H7 (cell line): ENCODE measurements at regions not wholly inside any gene's neighbourhood (a gene's known extent, or its start where the extent isn't known, plus 50 kb on each side); places are given as distances from the start of the nearest gene placed in this dataset.
"Not testable (repeated sequence)": the region's sequence is repeated elsewhere in the genome, so short reads cannot be mapped to it uniquely, and the experiment has no call there.

ENCODE experiments used
- DNase-seq: peaks from one replicate; pipeline ENCODE4 v3.0.0; 2012
- H3K27me3 ChIP-seq: 2 replicates; pipeline ENCODE4 v1.6.0; 2011; ENCODE audit warnings: mild to moderate bottlenecking, low read length; ENCODE audit not compliant: control insufficient read depth, insufficient read depth
- H3K36me3 ChIP-seq: replicated peaks from 2 replicates; pipeline ENCODE4 v1.5.1; 2011; ENCODE audit warnings: low read length; ENCODE audit not compliant: control insufficient read depth, insufficient read depth
- H3K4me3 ChIP-seq: 2 replicates; pipeline ENCODE4 v1.5.1; 2011; ENCODE audit warnings: low read depth, mild to moderate bottlenecking, control low read depth, low read length, moderate library complexity; ENCODE audit not compliant: insufficient read depth

- no peak for DNase-seq
- Histone ChIP-seq H3K36me3 (no peaks in the 10 kb centered on the region), H3K27me3 (no peaks in the 10 kb centered on the region), H3K4me3 (no peak overlapping the region)
These were observed 91.8 kb upstream of the TBCA start for GRCh38 chr5:77867914-77868313.

GRCh38 chr5:77867194-77867691, 91.1 kb upstream of the TBCA start:
- H3K4me3 ChIP-seq = no peak overlapping the region
- H3K27me3 ChIP-seq = no peaks in the 10 kb centered on the region
- DNase-seq = no peak
- no peaks in the 10 kb centered on the region for H3K36me3 ChIP-seq

DNA sequence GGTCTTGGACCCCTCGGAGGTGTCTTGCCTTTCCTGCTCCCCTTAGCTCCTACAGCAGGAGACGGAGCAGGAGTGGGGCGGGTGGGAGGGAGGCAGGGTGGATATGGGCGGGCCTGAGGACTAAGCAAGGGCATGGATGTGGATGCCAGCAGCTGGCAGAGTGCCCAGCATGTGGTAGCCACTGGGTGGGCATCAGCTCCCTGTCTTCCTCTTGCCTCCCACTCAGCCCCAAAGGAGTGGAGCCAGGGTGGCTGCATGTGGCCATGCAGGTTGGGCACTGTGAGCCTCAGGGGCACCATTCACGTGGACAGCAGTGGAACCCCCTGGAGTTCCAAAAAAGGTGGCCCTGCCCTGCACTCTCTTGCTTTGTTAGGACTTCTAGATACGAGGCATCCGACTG, 90.1 kb upstream of the TBCA start:
- no peak overlapping the region for H3K4me3 ChIP-seq
- DNase-seq = no peak
- H3K36me3 ChIP-seq = no peaks in the 10 kb centered on the region
- H3K27me3 ChIP-seq = no peaks in the 10 kb centered on the region

- Histone ChIP-seq H3K36me3 (no peaks in the 10 kb centered on the region), H3K27me3 (no peaks in the 10 kb centered on the region), H3K4me3 (no peak overlapping the region)
- no peak for DNase-seq
These were observed 88.9 kb upstream of the TBCA start for GRCh38 chr5:77864997-77865396.

DNA sequence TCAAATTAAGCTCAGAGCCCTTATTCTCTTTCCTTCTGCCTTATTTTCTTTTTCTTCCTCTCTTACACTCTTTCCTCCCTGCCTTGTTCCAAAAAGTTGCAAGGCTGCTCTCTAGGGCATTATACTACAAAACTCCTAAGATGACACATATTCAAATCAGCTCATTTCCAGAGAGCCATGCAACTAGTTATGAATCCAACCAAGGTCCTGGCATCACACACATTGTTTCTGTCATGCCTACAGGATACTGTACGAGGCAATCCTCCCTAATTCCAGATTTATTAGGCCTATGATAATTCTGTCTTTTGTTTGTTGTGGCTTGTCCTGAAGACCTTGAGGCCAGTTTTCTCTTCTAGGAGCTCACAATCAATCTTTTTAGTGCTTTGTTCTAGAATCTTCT, 87.0 kb upstream of the TBCA start:
- no peak for DNase-seq
- Histone ChIP-seq H3K27me3 (no peaks in the 10 kb centered on the region), H3K4me3 (no peak overlapping the region), H3K36me3 (no peaks in the 10 kb centered on the region)

GRCh38 chr5:77861576-77861975, 85.4 kb upstream of the TBCA start:
- H3K27me3 ChIP-seq = no peaks in the 10 kb centered on the region
- H3K36me3 ChIP-seq = no peaks in the 10 kb centered on the region
- H3K4me3 ChIP-seq = no peak overlapping the region
- DNase-seq = no peak

DNA sequence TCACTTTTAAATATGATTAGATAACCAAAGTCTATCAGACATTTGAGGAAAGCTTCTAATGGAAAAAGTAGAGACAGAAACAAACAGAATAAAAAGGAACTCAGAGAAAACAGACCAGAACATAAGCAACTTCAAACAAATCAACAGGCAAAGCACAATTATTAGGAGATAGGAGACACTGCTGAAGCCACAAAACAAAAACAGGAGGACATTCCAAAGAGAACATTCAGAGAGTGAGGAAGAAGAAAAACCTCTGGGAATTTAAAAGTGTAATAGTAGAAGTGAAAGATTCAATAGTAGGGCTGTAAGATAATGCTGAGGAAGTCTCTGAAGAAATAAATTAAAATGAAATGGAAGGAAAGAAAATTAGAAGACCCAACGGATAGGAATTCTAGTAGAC, 83.2 kb upstream of the TBCA start:
- peaks cover 10% of the 10 kb centered on the region; the same call in 1 of the 2 replicates for H3K27me3 ChIP-seq
- no peaks in the 10 kb centered on the region for H3K36me3 ChIP-seq
- no peak overlapping the region for H3K4me3 ChIP-seq
- no peak for DNase-seq

GRCh38 chr5:77858678-77859077, 82.5 kb upstream of the TBCA start:
- not testable (repeated sequence) for H3K36me3 ChIP-seq, DNase-seq, H3K4me3 ChIP-seq
- H3K27me3 ChIP-seq = peaks cover 15% of the 10 kb centered on the region

- no peak for DNase-seq
- H3K27me3 ChIP-seq = peaks cover 46% of the 10 kb centered on the region
- H3K36me3 ChIP-seq = no peaks in the 10 kb centered on the region
- H3K4me3 ChIP-seq = no peak overlapping the region
These were observed 79.2 kb upstream of the TBCA start for GRCh38 chr5:77855369-77855768.

DNA sequence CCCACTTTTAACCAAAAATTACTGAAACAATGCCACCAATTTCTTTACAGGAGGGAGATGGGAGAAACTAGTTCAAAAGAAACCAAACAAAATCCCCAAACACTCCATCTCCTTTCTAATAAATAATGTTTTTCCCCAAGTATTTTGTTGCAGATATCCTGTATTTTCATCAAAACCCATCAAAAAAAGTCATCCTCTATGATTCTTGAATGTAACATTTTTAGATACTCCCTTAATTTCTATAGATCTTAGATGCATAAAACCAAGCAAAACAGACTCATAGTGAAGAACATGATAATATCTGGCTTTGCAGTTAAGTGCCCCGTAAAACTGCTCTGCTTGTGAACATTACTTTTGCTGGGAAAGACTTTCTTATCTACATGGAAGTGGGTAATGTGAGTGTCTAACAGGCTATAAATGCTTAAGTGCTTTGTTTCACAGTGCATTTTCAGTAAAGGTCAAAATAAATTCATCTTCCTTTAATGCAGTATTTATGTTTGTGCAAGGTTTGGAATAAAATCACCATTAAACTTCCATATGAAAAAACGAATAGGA, 77.3 kb upstream of the TBCA start:
- no peaks in the 10 kb centered on the region for H3K36me3 ChIP-seq
- DNase-seq = no peak
- H3K27me3 ChIP-seq = peaks cover 66% of the 10 kb centered on the region
- H3K4me3 ChIP-seq = no peak overlapping the region

DNA sequence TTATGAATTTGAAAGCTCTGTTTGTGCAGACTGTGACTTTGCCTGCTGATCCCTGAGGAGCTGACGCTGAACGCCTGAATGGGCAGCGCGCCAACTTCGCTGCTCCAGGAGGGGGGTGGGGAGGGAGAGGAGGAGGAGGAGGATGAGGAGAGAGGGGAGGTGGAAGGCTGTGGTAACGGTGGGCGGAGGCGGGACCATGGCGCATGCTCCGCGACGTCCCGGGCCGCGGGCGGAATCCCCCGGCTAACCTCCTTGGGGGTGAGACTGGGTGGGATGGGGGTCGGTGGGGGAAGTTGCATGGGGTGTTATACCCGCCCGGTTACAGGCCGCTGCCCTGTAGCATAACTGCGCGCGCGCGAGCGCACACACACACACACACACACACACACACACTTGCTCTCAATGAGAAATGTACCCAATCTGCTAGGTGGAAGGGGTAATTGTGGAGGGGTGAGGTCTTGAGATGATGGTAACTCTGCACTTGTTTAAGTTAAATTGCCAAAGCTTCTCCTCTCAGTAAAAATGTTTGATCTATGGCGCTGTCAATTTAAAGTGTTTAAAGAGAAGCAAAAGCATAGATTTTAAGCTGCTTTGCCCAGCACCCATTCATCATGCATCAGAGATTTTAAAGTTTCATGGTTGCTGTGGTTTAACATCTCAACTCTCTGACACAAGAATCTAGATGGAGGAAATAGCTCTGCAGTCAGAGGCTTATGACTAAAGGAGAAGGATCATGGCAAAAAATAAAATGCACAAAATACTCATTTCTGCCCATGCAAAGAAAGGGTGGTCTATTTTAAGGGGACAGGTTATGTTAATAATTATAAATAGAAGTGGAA, 76.6 kb upstream of the TBCA start:
- Histone ChIP-seq H3K36me3 (no peaks in the 10 kb centered on the region), H3K4me3 (peak overlapping the region; percentile 44), H3K27me3 (peaks cover 69% of the 10 kb centered on the region)
- DNase-seq = peak; percentile 92

DNA sequence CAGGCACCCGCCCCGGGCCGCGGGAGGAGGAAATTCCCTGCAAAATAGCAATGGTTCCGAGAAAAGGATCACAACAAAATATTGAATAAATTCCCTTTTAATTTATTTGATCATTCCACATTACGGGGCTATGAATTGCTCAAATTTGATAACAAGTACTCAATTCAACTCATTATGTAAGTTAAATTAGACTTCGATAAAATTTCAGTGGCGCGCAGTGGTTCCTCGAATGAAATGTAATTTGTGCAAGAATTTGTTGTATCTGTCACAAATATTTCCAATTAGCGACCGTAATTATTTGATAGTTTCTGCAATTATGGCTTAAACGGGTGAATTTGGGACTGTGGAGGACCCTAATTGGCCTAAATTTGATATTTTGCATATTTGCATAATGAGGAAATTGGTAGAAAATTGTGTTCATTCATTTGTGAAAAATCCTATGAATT, 76.0 kb upstream of the TBCA start:
- Histone ChIP-seq H3K36me3 (no peaks in the 10 kb centered on the region), H3K4me3 (peak overlapping the region; percentile 44), H3K27me3 (peaks cover 76% of the 10 kb centered on the region)
- no peak for DNase-seq

- H3K4me3 ChIP-seq = peak overlapping the region; percentile 44
- H3K27me3 ChIP-seq = peaks cover 82% of the 10 kb centered on the region
- no peaks in the 10 kb centered on the region for H3K36me3 ChIP-seq
- DNase-seq = peak; percentile 88
These were observed 75.3 kb upstream of the TBCA start for GRCh38 chr5:77851176-77852067.

- peak; percentile 71 for DNase-seq
- Histone ChIP-seq H3K27me3 (peaks cover 87% of the 10 kb centered on the region), H3K4me3 (no peak overlapping the region; the same call in 1 of the 2 replicates), H3K36me3 (no peaks in the 10 kb centered on the region)
These were observed 74.5 kb upstream of the TBCA start for GRCh38 chr5:77850536-77851175.
